Gastroesophageal sphincter (tissue), 4 donors: ENCODE measurements at regions not wholly inside any gene's neighbourhood (a gene's known extent, or its start where the extent isn't known, plus 50 kb on each side); places are given as distances from the start of the nearest gene placed in this dataset.
A peak's percentile ranks its signal among the peaks of the same experiment; 100 is the strongest.
"Not testable (repeated sequence)": the region's sequence is repeated elsewhere in the genome, so short reads cannot be mapped to it uniquely, and the experiment has no call there.

Source experiments
- ATAC-seq: fragments of 150-250 bp; one replicate; pipeline ENCODE4 v1.9.1; 2016; ENCODE audit warnings: mild to moderate bottlenecking, moderate library complexity
- H3K27ac ChIP-seq, 4 donors: fragments of 200-600 bp; sonication (generic) in 3 of 4; 1 replicate in 3 of 4; 2 replicates in 1 of 4; pipeline ENCODE4 v1.5.1; 2016 to 2019
- H3K27me3 ChIP-seq: fragments of 200-600 bp; sonication (generic); one replicate; pipeline ENCODE4 v1.5.1; 2019
- H3K36me3 ChIP-seq, 2 donors: fragments of 200-600 bp; sonication (generic); one replicate each; pipeline ENCODE4 v1.5.1; 2019; ENCODE audit warnings: control low read depth in 1 of 2
- H3K4me1 ChIP-seq, 3 donors: fragments of 200-600 bp; sonication (generic); 1 replicate in 2 of 3; 2 replicates in 1 of 3; pipeline ENCODE4 v1.5.1; 2016 to 2019; ENCODE audit warnings: control low read depth in 2 of 3
- H3K4me3 ChIP-seq, 2 donors: fragments of 200-600 bp; sonication (generic); one replicate each; pipeline ENCODE4 v1.5.1; 2019; ENCODE audit warnings: mild to moderate bottlenecking in 1 of 2, moderate library complexity in 1 of 2
- H3K9me3 ChIP-seq, 3 donors: fragments of 200-600 bp; sonication (generic); one replicate each; pipeline ENCODE4 v1.5.1; 2017 to 2019; ENCODE audit warnings: control low read depth in 2 of 3
- CTCF ChIP-seq, 4 experiments: fragments of 200-600 bp in 2 of 4; fragments of 450-650 bp in 2 of 4; sonication (generic) in 1 of 4; IDR thresholded peaks; one replicate each; pipeline ENCODE4 v1.5.1; 2017 to 2019; ENCODE audit warnings: antibody characterized with exemption in 4 of 4, mild to moderate bottlenecking in 2 of 4, moderate library complexity in 2 of 4
- EP300 ChIP-seq: sonication (generic); formaldehyde crosslinking; IDR thresholded peaks from one replicate; pipeline ENCODE4 v1.6.1; 2017; ENCODE audit warnings: antibody characterized with exemption, mild to moderate bottlenecking
- POLR2A ChIP-seq, 2 donors: fragments of 450-650 bp; IDR thresholded peaks; one replicate each; pipeline ENCODE4 v1.6.1; 2017; ENCODE audit warnings: antibody characterized with exemption in 2 of 2, mild to moderate bottlenecking in 2 of 2, moderate library complexity in 1 of 2
- POLR2AphosphoS5 ChIP-seq: sonication (generic); formaldehyde crosslinking; IDR thresholded peaks from one replicate; pipeline ENCODE4 v1.6.1; 2017; ENCODE audit warnings: antibody characterized with exemption
- WGBS, 2 donors: methylation state at CpG; one replicate each; pipeline ENCODE4 v1.1.5; 2018; ENCODE audit warnings: low coverage in 1 of 2; 5-methylcytosine and 5-hydroxymethylcytosine counted together

DNA sequence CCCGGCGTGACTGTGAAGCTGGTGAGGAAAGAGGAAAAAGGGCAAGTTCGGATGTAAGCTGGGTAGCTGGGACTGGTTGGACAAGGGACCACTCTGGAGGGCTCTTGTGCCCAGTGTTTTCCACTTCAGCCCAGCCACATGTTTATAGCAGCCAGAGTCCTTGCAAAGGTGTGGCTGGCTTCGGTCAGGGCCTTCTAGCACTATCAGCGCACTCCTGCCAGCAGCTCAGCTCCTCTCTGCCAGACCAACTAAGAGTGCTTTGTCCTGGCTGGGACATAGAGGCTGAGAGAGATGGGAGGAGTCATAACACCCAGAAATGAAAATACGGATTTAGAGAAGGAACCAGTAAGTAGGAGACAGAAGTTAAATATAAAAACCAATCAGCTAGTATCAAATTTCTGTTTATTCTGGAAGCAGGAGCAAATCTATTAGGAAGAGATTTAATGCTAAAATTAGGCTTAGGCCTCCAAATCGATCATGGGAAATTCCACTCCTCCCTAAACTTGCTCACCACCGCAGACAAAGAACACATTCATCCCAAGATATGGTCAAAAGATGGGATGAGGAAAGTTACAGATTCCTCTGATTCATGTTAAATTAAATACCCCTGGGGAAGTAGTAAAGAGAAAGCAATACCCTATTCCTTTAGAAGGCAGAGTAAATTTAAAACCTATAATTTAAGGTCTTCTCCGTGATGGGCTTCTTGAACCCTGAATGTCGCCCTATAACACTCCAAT is 135.0 kb downstream of the RALA start:
- 68 to 73% methylated on average over 8 to 10 of the region's 10 CpGs for WGBS, 2 donors
- H3K27ac ChIP-seq: peak overlapping the region in 2 of 4 donors; percentile 14 to 26

GRCh38 chr7:39761449-39761848 is 138.1 kb downstream of the RALA start:
- Histone ChIP-seq H3K27ac (no peak overlapping the region), H3K27me3 (no peaks in the 10 kb centered on the region), H3K36me3 (no peaks in the 10 kb centered on the region), H3K4me3 (no peak overlapping the region), H3K4me1 (peaks cover 0 to 17% (median 0%) of the 10 kb centered on the region in 3 donors), H3K9me3 (no peaks in the 10 kb centered on the region)
- TF ChIP-seq EP300: no peak
- TF ChIP-seq CTCF (IDR thresholded peaks at IDR 0.05): no peak
- no peak for TF ChIP-seq POLR2AphosphoS5
- no peak for TF ChIP-seq POLR2A (IDR thresholded peaks at IDR 0.05)
- ATAC-seq: no peak
- WGBS, 2 donors: 57 to 76% methylated on average over 3 to 4 of the region's 6 CpGs

More for the DNA sequence above, 135.0 kb downstream of the RALA start:
- no peak for TF ChIP-seq POLR2AphosphoS5
- H3K36me3 ChIP-seq: no peaks in the 10 kb centered on the region
- no peaks in the 10 kb centered on the region for H3K27me3 ChIP-seq
- no peak overlapping the region for H3K4me3 ChIP-seq
- no peaks in the 10 kb centered on the region for H3K9me3 ChIP-seq
- ATAC-seq: peak; percentile 31
- peaks cover 0 to 38% (median 0%) of the 10 kb centered on the region in 3 donors for H3K4me1 ChIP-seq

- H3K4me3 ChIP-seq, H3K27ac ChIP-seq, H3K27me3 ChIP-seq, ATAC-seq, H3K9me3 ChIP-seq, H3K36me3 ChIP-seq: not testable (repeated sequence)
- WGBS, 2 donors: 51 to 63% methylated on average over 4 to 5 of the region's 5 CpGs
- H3K4me1 ChIP-seq: peaks cover 0 to 15% (median 0%) of the 10 kb centered on the region in 3 donors
Measured at GRCh38 chr7:39762466-39762865, 139.1 kb downstream of the RALA start.

GRCh38 chr7:39762881-39763280 is 139.5 kb downstream of the RALA start:
- 70 to 72% methylated on average over 4 of the region's 5 CpGs for WGBS, 2 donors
- not testable (repeated sequence) for H3K4me3 ChIP-seq, H3K36me3 ChIP-seq, ATAC-seq, H3K9me3 ChIP-seq, H3K27me3 ChIP-seq, H3K27ac ChIP-seq
- H3K4me1 ChIP-seq: peaks cover 0 to 10% (median 0%) of the 10 kb centered on the region in 3 donors

DNA sequence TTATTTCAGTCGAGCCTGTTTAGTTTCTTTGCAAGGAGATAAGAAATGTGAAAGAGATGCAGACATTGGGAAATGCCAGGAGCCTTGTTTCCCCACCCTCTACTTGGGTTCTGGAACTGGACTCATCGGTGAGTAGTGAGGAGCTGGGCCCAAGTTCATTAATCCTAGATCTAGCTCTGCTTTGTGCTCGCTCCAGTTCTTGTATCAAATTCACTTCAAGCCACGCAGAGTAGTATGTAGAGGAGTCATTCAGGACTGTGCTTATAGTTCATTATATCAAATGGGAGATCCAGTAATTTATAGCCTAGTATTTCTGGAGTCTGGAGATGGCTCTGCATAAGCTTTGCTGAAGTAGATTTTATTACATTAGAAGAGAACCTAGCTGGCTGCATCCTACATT is 142.5 kb downstream of the RALA start:
- not testable (repeated sequence) for ATAC-seq, H3K27ac ChIP-seq, H3K27me3 ChIP-seq, H3K4me1 ChIP-seq, H3K9me3 ChIP-seq, H3K4me3 ChIP-seq
- 73 to 90% methylated on average over 3 to 4 of the region's 4 CpGs for WGBS, 2 donors
- H3K36me3 ChIP-seq: peaks cover 0 to 23% of the 10 kb centered on the region in 2 donors

- H3K4me3 ChIP-seq, H3K27ac ChIP-seq, H3K9me3 ChIP-seq, H3K4me1 ChIP-seq, ATAC-seq, H3K27me3 ChIP-seq: not testable (repeated sequence)
- peaks cover 0 to 46% of the 10 kb centered on the region in 2 donors for H3K36me3 ChIP-seq
- 67 to 91% methylated on average over 1 to 4 of the region's 4 CpGs for WGBS, 2 donors
Measured at GRCh38 chr7:39768439-39768838, 145.1 kb downstream of the RALA start.

GRCh38 chr7:39774341-39774851 is 151.0 kb downstream of the RALA start:
- not testable (repeated sequence) for H3K4me3 ChIP-seq, ATAC-seq
- 90 to 94% methylated on average over 4 to 9 of the region's 9 CpGs for WGBS, 2 donors

GRCh38 chr7:39781557-39781956 is 158.2 kb downstream of the RALA start:
- not testable (repeated sequence) for H3K27me3 ChIP-seq, ATAC-seq, H3K27ac ChIP-seq, H3K4me1 ChIP-seq, H3K9me3 ChIP-seq, H3K4me3 ChIP-seq
- 100% methylated on average over 2 of the region's 4 CpGs; no CpG with 5 or more reads in 1 of the 2 donors for WGBS, 2 donors
- H3K36me3 ChIP-seq: peaks cover 0 to 52% of the 10 kb centered on the region in 2 donors

More at GRCh38 chr7:39774341-39774851, 151.0 kb downstream of the RALA start:
- not testable (repeated sequence) for H3K9me3 ChIP-seq, H3K27me3 ChIP-seq, H3K4me1 ChIP-seq, H3K27ac ChIP-seq
- H3K36me3 ChIP-seq: peaks cover 0 to 39% of the 10 kb centered on the region in 2 donors

GRCh38 chr7:39786440-39786839 is 163.1 kb downstream of the RALA start:
- H3K9me3 ChIP-seq, H3K4me3 ChIP-seq, ATAC-seq, H3K27ac ChIP-seq, H3K4me1 ChIP-seq, H3K27me3 ChIP-seq: not testable (repeated sequence)
- peaks cover 0 to 47% of the 10 kb centered on the region in 2 donors for H3K36me3 ChIP-seq
- WGBS, 2 donors: 76 to 79% methylated on average over 3 of the region's 3 CpGs

- not testable (repeated sequence) for H3K9me3 ChIP-seq, ATAC-seq, H3K4me3 ChIP-seq, H3K27ac ChIP-seq, H3K27me3 ChIP-seq, H3K4me1 ChIP-seq
- H3K36me3 ChIP-seq: peaks cover 0 to 41% of the 10 kb centered on the region in 2 donors
- 80 to 100% methylated on average over 1 to 4 of the region's 4 CpGs for WGBS, 2 donors
Measured at GRCh38 chr7:39791035-39791434, 159.0 kb upstream of the CDK13 start.

- H3K27ac ChIP-seq, H3K4me1 ChIP-seq, ATAC-seq, H3K27me3 ChIP-seq, H3K9me3 ChIP-seq, H3K4me3 ChIP-seq: not testable (repeated sequence)
- WGBS, 2 donors: 40% methylated on average over 2 of the region's 16 CpGs; no CpG with 5 or more reads in 1 of the 2 donors
- H3K36me3 ChIP-seq: peaks cover 0 to 41% of the 10 kb centered on the region in 2 donors
Measured at GRCh38 chr7:39791911-39792310, 158.1 kb upstream of the CDK13 start.

DNA sequence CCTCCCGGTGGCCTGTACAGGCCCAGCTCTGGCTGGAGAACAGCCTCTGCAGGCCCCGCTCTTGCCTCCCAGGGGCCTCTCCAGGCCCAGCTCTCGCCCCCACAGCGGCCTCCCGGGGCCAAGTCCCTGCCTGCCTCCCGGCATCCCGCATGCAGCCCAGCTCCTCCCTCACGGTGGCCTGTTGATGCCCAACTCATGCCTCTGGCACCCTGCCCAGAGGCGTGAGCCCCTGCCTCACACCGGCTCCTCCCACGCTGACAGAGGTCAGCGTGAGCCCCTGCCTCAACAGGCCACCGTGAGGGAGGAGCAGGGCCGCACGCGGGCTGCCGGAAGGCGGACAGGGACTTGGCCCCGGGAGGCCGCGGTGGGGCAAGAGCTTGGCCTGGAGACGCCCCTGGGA is 157.0 kb upstream of the CDK13 start:
- not testable (repeated sequence) for H3K27ac ChIP-seq, H3K27me3 ChIP-seq, ATAC-seq, H3K4me1 ChIP-seq, H3K4me3 ChIP-seq, H3K9me3 ChIP-seq
- H3K36me3 ChIP-seq: peaks cover 0 to 41% of the 10 kb centered on the region in 2 donors
- WGBS, 2 donors: 87% methylated on average over 5 of the region's 22 CpGs; no CpG with 5 or more reads in 1 of the 2 donors
